K562 (cell line): ENCODE measurements at regions not wholly inside any gene's neighbourhood (a gene's known extent, or its start where the extent isn't known, plus 50 kb on each side); places are given as distances from the start of the nearest gene placed in this dataset.

Experiments
- ARNT ChIP-seq, 2 experiments: fragments of 450-650 bp; IDR thresholded peaks; 2 replicates each; pipeline ENCODE4 v1.6.1; 2016; ENCODE audit warnings: mild to moderate bottlenecking in 1 of 2
- BRCA1 ChIP-seq, 2 experiments: fragments of 450-650 bp in 1 of 2; sonication (generic) in 1 of 2; formaldehyde crosslinking in 1 of 2; IDR thresholded peaks; 2 replicates each; pipeline versions ENCODE4 v1.5.0 to v1.6.1; 2017 to 2020; ENCODE audit warnings: mild to moderate bottlenecking in 1 of 2, missing genetic modification reagents in 1 of 2
- BRD4 ChIP-seq: fragments of 200-600 bp; sonication (generic); IDR thresholded peaks from 2 replicates; pipeline ENCODE4 v1.6.1; 2017; ENCODE audit warnings: inconsistent platforms
- CBX1 ChIP-seq: sonication (generic); IDR thresholded peaks from 2 replicates; pipeline ENCODE4 v1.6.1; 2016; ENCODE audit warnings: antibody characterized with exemption, low read depth, mild to moderate bottlenecking
- FOS ChIP-seq: IDR thresholded peaks from 3 replicates; pipeline ENCODE4 v1.6.1; 2011; ENCODE audit not compliant: insufficient read length; ENCODE audit errors: extremely low read depth
- GABPA ChIP-seq: fragments of 200-800 bp; sonication (Bioruptor generic); conservative IDR thresholded peaks from 2 replicates; pipeline ENCODE4 v1.6.1; 2016; ENCODE audit warnings: low read depth, missing genetic modification characterization, missing compliant biosample characterization
- GATAD2B ChIP-seq: fragments of 450-650 bp; IDR thresholded peaks from 2 replicates; pipeline ENCODE4 v1.6.1; 2017; ENCODE audit warnings: mild to moderate bottlenecking, borderline replicate concordance
- ID3 ChIP-seq, 2 experiments: fragments of 250-450 bp in 1 of 2; fragments of 450-650 bp in 1 of 2; sonication (Bioruptor Pico) in 1 of 2; IDR thresholded peaks; 2 replicates each; pipeline versions ENCODE4 v1.6.1 to v1.8.0; 2016 to 2021; ENCODE audit warnings: mild to moderate bottlenecking in 2 of 2, moderate library complexity in 2 of 2, missing compliant biosample characterization in 1 of 2, missing genetic modification characterization in 1 of 2
- NFE2L1 ChIP-seq: fragments of 450-650 bp; IDR thresholded peaks from 2 replicates; pipeline ENCODE4 v1.6.1; 2016; ENCODE audit warnings: missing genetic modification characterization, low read depth, mild to moderate bottlenecking, missing compliant biosample characterization, moderate library complexity, borderline replicate concordance
- NFIX ChIP-seq: fragments of 250-450 bp; sonication (Bioruptor Pico); IDR thresholded peaks from 2 replicates; pipeline ENCODE4 v1.4.0; 2020; ENCODE audit warnings: low read depth, mild to moderate bottlenecking, moderate library complexity
- NR2C1 ChIP-seq, 2 experiments: fragments of 450-650 bp; IDR thresholded peaks; 2 replicates each; pipeline ENCODE4 v1.6.1; 2017; ENCODE audit warnings: mild to moderate bottlenecking in 2 of 2, antibody characterized with exemption in 1 of 2, inconsistent platforms in 1 of 2, missing compliant biosample characterization in 1 of 2, missing genetic modification characterization in 1 of 2
- PHB ChIP-seq: fragments of 250-450 bp; sonication (Bioruptor Pico); IDR thresholded peaks from 2 replicates; pipeline ENCODE4 v1.5.0; 2021
- PTBP1 ChIP-seq: fragments of 200-400 bp; formaldehyde crosslinking; IDR thresholded peaks from 2 replicates; pipeline ENCODE4 v1.6.1; 2017; ENCODE audit warnings: low read depth, low read length
- SMAD3 ChIP-seq: fragments of 450-650 bp; formaldehyde crosslinking; conservative IDR thresholded peaks from 2 replicates; pipeline ENCODE4 v1.4.0; 2020; ENCODE audit warnings: mild to moderate bottlenecking
- SMARCE1 ChIP-seq: fragments of 450-650 bp; IDR thresholded peaks from 2 replicates; pipeline ENCODE4 v1.7.1; 2016; ENCODE audit warnings: mild to moderate bottlenecking
- SRSF1 ChIP-seq: fragments of 200-400 bp; formaldehyde crosslinking; IDR thresholded peaks from 2 replicates; pipeline ENCODE4 v1.6.1; 2017; ENCODE audit warnings: mild to moderate bottlenecking, low read depth, low read length, moderate library complexity
- TAF9B ChIP-seq: fragments of 450-650 bp; IDR thresholded peaks from 2 replicates; pipeline ENCODE4 v1.6.1; 2018; ENCODE audit warnings: mild to moderate bottlenecking; ENCODE audit not compliant: partially characterized antibody
- TOE1 ChIP-seq, 2 experiments: fragments of 450-650 bp in 1 of 2; sonication (generic) in 1 of 2; formaldehyde crosslinking in 1 of 2; IDR thresholded peaks; 2 replicates each; pipeline versions ENCODE4 v1.7.1 to v1.8.0; 2016 to 2022; ENCODE audit warnings: borderline replicate concordance in 2 of 2, mild to moderate bottlenecking in 2 of 2, antibody characterized with exemption in 1 of 2, inconsistent platforms in 1 of 2, low read depth in 1 of 2, missing genetic modification reagents in 1 of 2, moderate library complexity in 1 of 2
- ZBED1 ChIP-seq: IDR thresholded peaks from 2 replicates; pipeline ENCODE4 v1.6.1; 2014
- ZNF212 ChIP-seq: fragments of 450-650 bp; formaldehyde crosslinking; IDR thresholded peaks from 2 replicates; pipeline ENCODE4 v1.4.0; 2020; ENCODE audit warnings: mild to moderate bottlenecking
- ZNF3 ChIP-seq: fragments of 250-450 bp; sonication (Bioruptor Pico); IDR thresholded peaks from 2 replicates; pipeline ENCODE4 v1.5.0; 2021; ENCODE audit warnings: mild to moderate bottlenecking, moderate library complexity
- ZNF551 ChIP-seq: fragments of 250-450 bp; sonication (Bioruptor Pico); IDR thresholded peaks from 2 replicates; pipeline ENCODE4 v1.5.0; 2021; ENCODE audit warnings: mild to moderate bottlenecking, moderate library complexity
- ZNF584 ChIP-seq: fragments of 200-800 bp; sonication (Bioruptor generic); IDR thresholded peaks from 2 replicates; pipeline ENCODE4 v1.6.1; 2016; ENCODE audit warnings: low read depth, mild to moderate bottlenecking, missing genetic modification characterization, missing compliant biosample characterization
- ZNF589 ChIP-seq: fragments of 200-800 bp; sonication (Bioruptor generic); IDR thresholded peaks from 2 replicates; pipeline ENCODE4 v1.6.1; 2016; ENCODE audit warnings: low read depth, missing genetic modification characterization, missing compliant biosample characterization
- ZSCAN32 ChIP-seq: fragments of 450-650 bp; formaldehyde crosslinking; IDR thresholded peaks from 2 replicates; pipeline ENCODE4 v1.4.0; 2020; ENCODE audit warnings: mild to moderate bottlenecking, moderate library complexity
- TF ChIP-seq, protein P1 (sequence below): fragments of 450-650 bp; formaldehyde crosslinking; IDR thresholded peaks from 2 replicates; pipeline ENCODE4 v1.4.0; 2020; ENCODE audit warnings: mild to moderate bottlenecking, moderate library complexity
- TF ChIP-seq, protein P2 (sequence below): fragments of 250-450 bp; sonication (Bioruptor Pico); IDR thresholded peaks from 2 replicates; pipeline ENCODE4 v1.5.0; 2020; ENCODE audit warnings: mild to moderate bottlenecking, borderline replicate concordance
- TF ChIP-seq, protein P3 (sequence below): fragments of 250-450 bp; sonication (Bioruptor Pico); IDR thresholded peaks from 2 replicates; pipeline ENCODE4 v1.8.0; 2022; ENCODE audit warnings: moderate library complexity, mild to moderate bottlenecking, inconsistent platforms

- TF ChIP-seq ID3 (CRISPR knock-in tag; IDR thresholded peaks at IDR 0.05) (no peak), ID3 (tag; IDR thresholded peaks at IDR 0.05) (no peak), GATAD2B (no peak), TOE1 (IDR thresholded peaks at IDR 0.05; ENCODE audit: borderline replicate concordance) (no peak), TOE1 (CRISPR knock-in tag; IDR thresholded peaks at IDR 0.05; ENCODE audit: borderline replicate concordance, low read depth) (no peak), CBX1 (no peak), ZNF584 (CRISPR knock-in tag) (peak; percentile 3; the same call in 1 of the 2 replicates), ZBED1 (no peak), TAF9B (no peak), FOS (no peak), SRSF1 (no peak), ZNF551 (CRISPR knock-in tag) (no peak), PTBP1 (no peak), ZNF589 (peak; percentile 0; the same call in 1 of the 2 replicates), ZSCAN32 (CRISPR knock-in tag) (no peak), ARNT (IDR thresholded peaks at IDR 0.05) (no peak), SMARCE1 (no peak), GABPA (0 out of 2 replicates have a peak, but pooled peaks have one; percentile 8), ZNF212 (CRISPR knock-in tag) (no peak), BRD4 (no peak), ZNF3 (CRISPR knock-in tag) (no peak), BRCA1 (IDR thresholded peaks at IDR 0.05) (no peak), BRCA1 (CRISPR knock-in tag; IDR thresholded peaks at IDR 0.05) (no peak), PHB (CRISPR knock-in tag) (no peak), NR2C1 (IDR thresholded peaks at IDR 0.05) (no peak), NR2C1 (tag; IDR thresholded peaks at IDR 0.05) (no peak), NFE2L1 (tag) (no peak), NFIX (CRISPR knock-in tag) (no peak), SMAD3 (CRISPR knock-in tag) (no peak)
- TF ChIP-seq, protein P1, sequence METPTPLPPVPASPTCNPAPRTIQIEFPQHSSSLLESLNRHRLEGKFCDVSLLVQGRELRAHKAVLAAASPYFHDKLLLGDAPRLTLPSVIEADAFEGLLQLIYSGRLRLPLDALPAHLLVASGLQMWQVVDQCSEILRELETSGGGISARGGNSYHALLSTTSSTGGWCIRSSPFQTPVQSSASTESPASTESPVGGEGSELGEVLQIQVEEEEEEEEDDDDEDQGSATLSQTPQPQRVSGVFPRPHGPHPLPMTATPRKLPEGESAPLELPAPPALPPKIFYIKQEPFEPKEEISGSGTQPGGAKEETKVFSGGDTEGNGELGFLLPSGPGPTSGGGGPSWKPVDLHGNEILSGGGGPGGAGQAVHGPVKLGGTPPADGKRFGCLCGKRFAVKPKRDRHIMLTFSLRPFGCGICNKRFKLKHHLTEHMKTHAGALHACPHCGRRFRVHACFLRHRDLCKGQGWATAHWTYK: no peak
- TF ChIP-seq, protein P2, sequence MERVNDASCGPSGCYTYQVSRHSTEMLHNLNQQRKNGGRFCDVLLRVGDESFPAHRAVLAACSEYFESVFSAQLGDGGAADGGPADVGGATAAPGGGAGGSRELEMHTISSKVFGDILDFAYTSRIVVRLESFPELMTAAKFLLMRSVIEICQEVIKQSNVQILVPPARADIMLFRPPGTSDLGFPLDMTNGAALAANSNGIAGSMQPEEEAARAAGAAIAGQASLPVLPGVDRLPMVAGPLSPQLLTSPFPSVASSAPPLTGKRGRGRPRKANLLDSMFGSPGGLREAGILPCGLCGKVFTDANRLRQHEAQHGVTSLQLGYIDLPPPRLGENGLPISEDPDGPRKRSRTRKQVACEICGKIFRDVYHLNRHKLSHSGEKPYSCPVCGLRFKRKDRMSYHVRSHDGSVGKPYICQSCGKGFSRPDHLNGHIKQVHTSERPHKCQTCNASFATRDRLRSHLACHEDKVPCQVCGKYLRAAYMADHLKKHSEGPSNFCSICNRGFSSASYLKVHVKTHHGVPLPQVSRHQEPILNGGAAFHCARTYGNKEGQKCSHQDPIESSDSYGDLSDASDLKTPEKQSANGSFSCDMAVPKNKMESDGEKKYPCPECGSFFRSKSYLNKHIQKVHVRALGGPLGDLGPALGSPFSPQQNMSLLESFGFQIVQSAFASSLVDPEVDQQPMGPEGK: no peak
- TF ChIP-seq, protein P3, sequence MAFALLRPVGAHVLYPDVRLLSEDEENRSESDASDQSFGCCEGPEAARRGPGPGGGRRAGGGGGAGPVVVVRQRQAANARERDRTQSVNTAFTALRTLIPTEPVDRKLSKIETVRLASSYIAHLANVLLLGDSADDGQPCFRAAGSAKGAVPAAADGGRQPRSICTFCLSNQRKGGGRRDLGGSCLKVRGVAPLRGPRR (CRISPR knock-in tag): no peak
Observed at GRCh38 chr4:116005806-116006088, 892.3 kb upstream of the NDST4 start (continued).
